ENCODE measurements at regions not wholly inside any gene's neighbourhood (a gene's known extent, or its start where the extent isn't known, plus 50 kb on each side); places are given as distances from the start of the nearest gene placed in this dataset.

GRCh38 chr18:73670039-73670438 is 477.6 kb downstream of the FBXO15 start (continued):
- TF ChIP-seq REST (IDR thresholded peaks at IDR 0.05; ENCODE audit: low read depth) (no peak), FOSL1 (IDR thresholded peaks at IDR 0.05; ENCODE audit: low read depth) (no peak), ZBTB33 (IDR thresholded peaks at IDR 0.05; ENCODE audit: extremely low read depth, insufficient replicate concordance, low read length) (no peak), CEBPB (IDR thresholded peaks at IDR 0.05; ENCODE audit: low read depth) (no peak), ELF1 (IDR thresholded peaks at IDR 0.05; ENCODE audit: borderline replicate concordance, low read depth) (no peak), POLR2A (IDR thresholded peaks at IDR 0.05; ENCODE audit: borderline replicate concordance, extremely low read depth, insufficient read depth, insufficient read length) (no peak), CTCF (IDR thresholded peaks at IDR 0.05 in 2 of 3, conservative IDR thresholded peaks at IDR 0.05 in 1 of 3; ENCODE audit: borderline replicate concordance in 1 of 3, insufficient read depth in 1 of 3, low read depth in 2 of 3, low read length in 2 of 3) (no peak), EZH2 (IDR thresholded peaks at IDR 0.05) (no peak)
